Left renal pelvis (tissue), 4 donors: ENCODE measurements at regions not wholly inside any gene's neighbourhood (a gene's known extent, or its start where the extent isn't known, plus 50 kb on each side); places are given as distances from the start of the nearest gene placed in this dataset.
"Not testable (repeated sequence)": the region's sequence is repeated elsewhere in the genome, so short reads cannot be mapped to it uniquely, and the experiment has no call there.

Source experiments
- DNase-seq, 4 donors: peaks; one replicate each; pipeline ENCODE4 v3.0.0-alpha.2; 2013; ENCODE audit warnings: low read depth in 4 of 4, low spot score in 3 of 4

- no peak for DNase-seq
These were observed 585.2 kb downstream of the CCDC85A start for GRCh38 chr2:56768973-56769372.

DNA sequence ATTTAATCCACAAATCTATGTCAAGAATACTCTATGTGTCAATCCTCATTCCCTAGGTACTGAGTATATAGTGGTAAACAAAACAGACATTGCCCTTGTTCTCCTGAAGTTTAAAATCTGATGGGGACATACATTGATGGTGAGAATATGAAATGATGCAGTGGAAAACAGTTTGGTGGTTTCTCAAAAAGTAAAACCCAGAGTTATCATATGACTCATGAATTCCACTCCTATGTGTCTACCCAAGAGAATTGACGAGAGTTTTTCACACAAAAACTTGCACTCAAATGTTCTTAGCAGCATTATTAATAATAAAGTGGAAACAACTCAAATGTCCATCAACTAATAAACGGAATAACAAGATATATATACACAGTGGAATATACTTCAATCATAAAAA is 586.7 kb downstream of the CCDC85A start:
- DNase-seq: no peak

- no peak for DNase-seq
These were observed 600.3 kb downstream of the CCDC85A start for GRCh38 chr2:56784046-56784445.

DNA sequence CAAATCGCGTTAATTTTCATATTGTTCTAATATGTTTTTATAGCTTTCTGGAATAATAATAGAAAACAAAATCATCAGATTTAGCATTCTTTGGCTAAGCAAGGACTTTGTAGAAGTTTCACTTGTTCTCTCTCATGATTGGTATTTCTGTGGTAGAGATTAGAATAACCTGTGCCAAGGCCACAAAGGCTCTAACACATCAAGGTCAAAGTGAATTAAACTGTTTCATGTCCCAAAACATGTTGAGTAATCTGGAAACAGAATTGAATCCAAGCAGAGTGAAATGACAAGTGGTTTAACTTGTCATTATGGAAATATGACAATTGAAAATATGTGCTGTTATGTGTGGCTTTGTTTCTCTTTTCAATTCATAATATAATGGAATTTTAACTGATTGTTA is 617.4 kb downstream of the CCDC85A start:
- DNase-seq: no peak

- DNase-seq: no peak
These were observed 618.0 kb downstream of the CCDC85A start for GRCh38 chr2:56801770-56802169.

- DNase-seq: no peak
These were observed 619.8 kb downstream of the CCDC85A start for GRCh38 chr2:56803596-56803995.

- DNase-seq: no peak
These were observed 623.1 kb downstream of the CCDC85A start for GRCh38 chr2:56806924-56807323.

- no peak for DNase-seq
These were observed 624.1 kb downstream of the CCDC85A start for GRCh38 chr2:56807861-56808260.

- DNase-seq: no peak
These were observed 627.6 kb downstream of the CCDC85A start for GRCh38 chr2:56811401-56811800.

- DNase-seq: no peak
These were observed 628.6 kb downstream of the CCDC85A start for GRCh38 chr2:56812432-56812831.

DNA sequence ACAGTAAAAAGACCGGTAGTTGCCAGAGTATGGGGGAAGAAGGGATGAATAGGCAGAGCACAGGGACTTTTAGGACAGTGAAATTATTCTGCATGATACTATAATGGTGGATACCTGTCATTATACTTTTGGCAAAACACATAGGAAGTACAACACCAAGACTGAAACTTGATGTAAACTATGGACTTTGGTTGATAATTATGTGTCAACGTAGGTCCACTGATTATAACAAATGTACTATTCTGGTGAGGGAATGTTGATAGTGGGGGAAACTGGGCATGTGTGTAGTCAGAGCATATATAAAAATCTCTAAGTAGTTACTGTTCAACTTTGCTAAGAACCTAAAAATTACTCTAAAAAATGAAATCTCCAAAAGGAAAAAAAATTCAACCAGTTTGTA is 629.7 kb downstream of the CCDC85A start:
- DNase-seq: no peak

DNA sequence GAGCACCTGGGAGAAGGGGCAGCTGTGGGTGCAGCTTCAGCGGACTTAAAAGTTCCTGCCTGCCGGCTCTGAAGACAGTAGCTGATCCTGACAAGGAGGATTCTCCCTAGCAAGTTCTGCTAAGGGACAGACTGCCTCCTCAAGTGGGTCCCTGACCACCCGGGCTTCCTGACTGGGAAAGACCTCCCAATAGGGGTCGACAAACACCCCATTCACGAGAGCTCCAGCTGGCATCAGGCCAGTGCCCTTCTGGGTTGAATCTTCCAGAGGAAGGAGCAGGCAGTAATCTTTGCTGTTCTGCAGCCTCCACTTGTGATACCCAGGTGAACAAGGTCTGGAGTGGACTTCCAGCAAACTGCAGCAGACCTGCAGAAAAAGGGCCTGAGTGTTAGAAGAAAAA is 632.9 kb downstream of the CCDC85A start:
- no peak for DNase-seq

GRCh38 chr2:56831780-56832179 is 648.0 kb downstream of the CCDC85A start:
- DNase-seq: no peak

DNA sequence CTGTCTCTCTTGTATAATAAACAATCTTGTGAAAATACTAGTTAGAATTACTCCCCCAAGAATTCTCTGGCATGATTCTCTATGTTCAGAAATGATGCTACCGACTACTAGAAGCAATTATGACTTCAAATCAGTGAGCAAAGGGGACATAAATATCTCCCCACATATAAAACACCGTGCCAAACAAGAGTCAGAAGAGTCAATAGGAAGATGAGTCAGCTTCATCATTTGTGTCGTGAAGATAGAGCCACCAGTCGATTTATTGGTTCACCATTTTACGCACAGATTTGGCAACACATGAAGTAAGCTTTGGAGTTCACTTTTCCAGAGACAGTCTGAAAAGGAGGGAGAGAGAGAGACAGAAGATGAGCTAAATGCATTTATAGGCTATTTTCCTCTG is 650.9 kb downstream of the CCDC85A start:
- no peak for DNase-seq

GRCh38 chr2:56840009-56840408 is 656.2 kb downstream of the CCDC85A start:
- not testable (repeated sequence) for DNase-seq

- no peak for DNase-seq
These were observed 677.2 kb downstream of the CCDC85A start for GRCh38 chr2:56860991-56861390.

GRCh38 chr2:56871644-56872043 is 687.9 kb downstream of the CCDC85A start:
- DNase-seq: no peak

- DNase-seq: no peak
These were observed 690.9 kb downstream of the CCDC85A start for GRCh38 chr2:56874717-56875116.

GRCh38 chr2:56889738-56890137 is 705.9 kb downstream of the CCDC85A start:
- DNase-seq: no peak

DNA sequence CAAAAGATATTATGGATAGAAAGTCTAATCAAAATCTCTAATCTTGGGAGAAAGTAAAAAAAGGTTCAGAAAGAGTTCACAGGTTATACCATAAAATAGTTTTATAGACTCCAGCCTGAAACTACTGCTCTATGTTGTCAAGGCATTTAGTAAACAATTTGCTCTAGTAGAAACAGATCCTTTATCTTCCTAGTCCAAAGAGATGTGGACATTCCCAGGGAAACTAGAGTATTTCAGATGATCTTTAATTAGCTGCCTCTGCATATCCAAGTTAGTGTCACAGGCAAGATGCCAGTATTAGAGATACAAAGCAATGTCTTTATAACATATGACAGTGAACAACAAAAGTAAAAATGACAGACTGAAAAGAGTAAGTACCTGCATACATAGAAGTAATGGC is 708.6 kb downstream of the CCDC85A start:
- DNase-seq: no peak

GRCh38 chr2:56898986-56899385 is 715.2 kb downstream of the CCDC85A start:
- no peak for DNase-seq

- no peak for DNase-seq
These were observed 728.7 kb downstream of the CCDC85A start for GRCh38 chr2:56912490-56912889.

DNA sequence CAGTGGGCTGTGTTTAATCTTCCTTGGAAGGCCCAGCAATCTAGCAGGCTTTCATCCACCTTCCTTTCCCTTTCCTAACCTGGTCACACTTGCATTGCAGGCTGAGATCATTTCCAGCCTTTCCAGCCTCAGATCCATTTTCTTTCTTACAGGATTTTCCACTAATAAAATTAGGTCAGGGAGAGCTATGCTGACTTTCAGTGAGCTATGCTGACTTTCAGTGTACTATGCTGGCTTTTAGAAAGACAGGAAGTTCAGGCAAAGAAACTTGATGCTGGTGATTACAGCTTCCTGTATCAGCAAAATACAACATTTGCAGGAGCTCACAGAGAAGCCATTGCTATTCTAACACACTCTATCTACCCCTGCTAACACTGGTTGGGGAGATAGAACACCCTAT is 735.0 kb downstream of the CCDC85A start:
- no peak for DNase-seq

- DNase-seq: no peak
These were observed 750.2 kb downstream of the CCDC85A start for GRCh38 chr2:56933976-56934375.
